DOHH2 (cell line): ENCODE measurements at regions not wholly inside any gene's neighbourhood (a gene's known extent, or its start where the extent isn't known, plus 50 kb on each side); places are given as distances from the start of the nearest gene placed in this dataset.

Experiments used
- H3F3A ChIP-seq: fragments of 200-600 bp; sonication (generic), shearing (Covaris generic); 2 replicates; pipeline ENCODE4 v1.6.0; 2016; ENCODE audit warnings: antibody characterized with exemption, mild to moderate bottlenecking; ENCODE audit not compliant: control insufficient read depth, insufficient read depth
- H3K27ac ChIP-seq: fragments of 200-600 bp; sonication (generic); 2 replicates; pipeline ENCODE4 v1.5.1; 2014; ENCODE audit warnings: low read depth, mild to moderate bottlenecking, low read length, moderate library complexity
- H3K27me3 ChIP-seq: fragments of 200-600 bp; sonication (generic); 2 replicates; pipeline ENCODE4 v1.6.1; 2014; ENCODE audit warnings: mild to moderate bottlenecking, low read length, mixed read lengths; ENCODE audit not compliant: control insufficient read depth
- H3K36me3 ChIP-seq: fragments of 200-600 bp; sonication (generic); 2 replicates; pipeline ENCODE4 v1.6.1; 2014; ENCODE audit warnings: mild to moderate bottlenecking, low read length, moderate library complexity, mixed read lengths; ENCODE audit not compliant: control insufficient read depth
- H3K4me1 ChIP-seq: fragments of 200-600 bp; sonication (generic); 2 replicates; pipeline ENCODE4 v1.6.1; 2014; ENCODE audit warnings: mild to moderate bottlenecking, low read length, mixed read lengths; ENCODE audit not compliant: control insufficient read depth
- H3K4me2 ChIP-seq: fragments of 200-600 bp; sonication (generic); 2 replicates; pipeline ENCODE4 v1.6.0; 2014; ENCODE audit warnings: mild to moderate bottlenecking, low read length, moderate library complexity
- H3K4me3 ChIP-seq: fragments of 200-600 bp; sonication (generic); 2 replicates; pipeline ENCODE4 v1.5.1; 2014; ENCODE audit warnings: mild to moderate bottlenecking, low read length, mixed read lengths
- H3K79me2 ChIP-seq: fragments of 200-600 bp; sonication (generic); 2 replicates; pipeline ENCODE4 v1.6.1; 2014; ENCODE audit warnings: mild to moderate bottlenecking, low read length, mixed read lengths; ENCODE audit not compliant: control insufficient read depth
- H3K9me2 ChIP-seq: fragments of 200-600 bp; sonication (generic); replicated peaks from 2 replicates; pipeline ENCODE4 v1.6.1; 2014; ENCODE audit warnings: mild to moderate bottlenecking, low read length, mixed read lengths; ENCODE audit not compliant: control insufficient read depth
- H3K9me3 ChIP-seq: fragments of 200-600 bp; sonication (generic); 2 replicates; pipeline ENCODE4 v1.6.1; 2014; ENCODE audit warnings: antibody characterized with exemption, low read length, mixed read lengths; ENCODE audit not compliant: control insufficient read depth, insufficient read depth
- H4K20me1 ChIP-seq: fragments of 200-600 bp; sonication (generic); 2 replicates; pipeline ENCODE4 v1.6.0; 2014; ENCODE audit warnings: low read depth, mild to moderate bottlenecking, antibody characterized with exemption, low read length, moderate library complexity; ENCODE audit not compliant: control insufficient read depth, insufficient read depth
- EZH2phosphoT487 ChIP-seq: fragments of 200-600 bp; sonication (generic); IDR thresholded peaks from 2 replicates; pipeline ENCODE4 v1.6.1; 2017; ENCODE audit warnings: borderline replicate concordance, mild to moderate bottlenecking, antibody characterized with exemption, low read length, moderate library complexity, mixed read lengths
- TF ChIP-seq, protein P1 (sequence below): fragments of 200-600 bp; sonication (generic); IDR thresholded peaks from one replicate; pipeline ENCODE4 v1.5.1; 2014; ENCODE audit warnings: antibody characterized with exemption, mild to moderate bottlenecking, low read depth, low read length; ENCODE audit not compliant: poor library complexity, severe bottlenecking

DNA sequence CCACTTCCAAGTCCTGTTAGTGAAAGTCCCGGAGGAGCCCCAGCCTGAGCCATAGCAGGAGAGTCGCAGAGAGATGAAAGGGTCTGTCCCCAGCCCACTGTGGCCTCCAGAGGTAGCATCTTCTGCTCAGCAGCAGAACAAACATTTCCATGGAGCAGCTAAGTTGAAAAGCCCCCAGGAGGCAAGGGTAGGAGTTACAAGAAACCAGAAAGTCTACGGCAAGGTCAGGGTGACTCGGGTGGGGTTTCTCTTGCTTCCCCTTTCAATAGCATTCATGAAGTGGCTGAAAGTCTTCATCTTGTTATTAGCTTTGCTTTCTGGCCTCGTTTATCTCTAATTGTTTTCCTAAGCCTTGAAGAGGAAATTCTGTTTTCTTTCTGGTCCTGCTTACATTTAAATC lies 151.2 kb upstream of the DIO3 start:
- H3K9me2 ChIP-seq: no peaks in the 10 kb centered on the region
- no peaks in the 10 kb centered on the region for H3K79me2 ChIP-seq
- H3K4me2 ChIP-seq: peak overlapping the region; percentile 53
- H3K4me3 ChIP-seq: peak overlapping the region; percentile 27
- H3K36me3 ChIP-seq: no peaks in the 10 kb centered on the region
- no peaks in the 10 kb centered on the region for H3K9me3 ChIP-seq
- peak overlapping the region; percentile 58 for H3K27ac ChIP-seq
- no peaks in the 10 kb centered on the region for H3K27me3 ChIP-seq
- H3K4me1 ChIP-seq: peaks cover 28% of the 10 kb centered on the region
- TF ChIP-seq EZH2phosphoT487: no peak
- TF ChIP-seq, protein P1, sequence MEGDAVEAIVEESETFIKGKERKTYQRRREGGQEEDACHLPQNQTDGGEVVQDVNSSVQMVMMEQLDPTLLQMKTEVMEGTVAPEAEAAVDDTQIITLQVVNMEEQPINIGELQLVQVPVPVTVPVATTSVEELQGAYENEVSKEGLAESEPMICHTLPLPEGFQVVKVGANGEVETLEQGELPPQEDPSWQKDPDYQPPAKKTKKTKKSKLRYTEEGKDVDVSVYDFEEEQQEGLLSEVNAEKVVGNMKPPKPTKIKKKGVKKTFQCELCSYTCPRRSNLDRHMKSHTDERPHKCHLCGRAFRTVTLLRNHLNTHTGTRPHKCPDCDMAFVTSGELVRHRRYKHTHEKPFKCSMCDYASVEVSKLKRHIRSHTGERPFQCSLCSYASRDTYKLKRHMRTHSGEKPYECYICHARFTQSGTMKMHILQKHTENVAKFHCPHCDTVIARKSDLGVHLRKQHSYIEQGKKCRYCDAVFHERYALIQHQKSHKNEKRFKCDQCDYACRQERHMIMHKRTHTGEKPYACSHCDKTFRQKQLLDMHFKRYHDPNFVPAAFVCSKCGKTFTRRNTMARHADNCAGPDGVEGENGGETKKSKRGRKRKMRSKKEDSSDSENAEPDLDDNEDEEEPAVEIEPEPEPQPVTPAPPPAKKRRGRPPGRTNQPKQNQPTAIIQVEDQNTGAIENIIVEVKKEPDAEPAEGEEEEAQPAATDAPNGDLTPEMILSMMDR: peak; percentile 29
- H3F3A ChIP-seq: no peaks in the 10 kb centered on the region
- H4K20me1 ChIP-seq: no peaks in the 10 kb centered on the region

DNA sequence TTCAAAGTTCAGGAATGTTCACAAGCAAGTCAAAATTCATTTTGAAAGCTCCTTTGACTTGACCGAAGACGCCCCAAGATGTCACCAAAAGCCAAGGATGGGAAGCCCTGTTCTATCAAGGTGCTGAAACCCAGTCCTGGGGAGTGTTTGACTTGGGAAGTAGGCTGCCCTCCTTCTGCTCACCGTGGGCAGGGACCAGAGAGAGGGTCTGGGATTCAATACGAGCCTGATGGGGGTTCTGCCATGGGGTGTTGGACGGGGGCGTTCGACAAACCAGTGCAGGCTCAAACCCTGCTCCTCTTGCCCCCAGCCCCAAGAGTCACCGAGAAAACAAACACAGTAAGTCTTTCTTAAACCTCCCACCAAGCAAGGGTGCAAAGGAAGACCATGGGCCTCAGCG lies 150.1 kb upstream of the DIO3 start:
- Histone ChIP-seq H3K36me3 (no peaks in the 10 kb centered on the region), H3K4me3 (no peak overlapping the region), H3K27ac (no peak overlapping the region), H3K9me3 (no peaks in the 10 kb centered on the region), H3K4me2 (no peak overlapping the region), H3F3A (no peaks in the 10 kb centered on the region), H3K9me2 (no peaks in the 10 kb centered on the region), H3K79me2 (no peaks in the 10 kb centered on the region), H3K4me1 (peaks cover 20% of the 10 kb centered on the region), H4K20me1 (no peaks in the 10 kb centered on the region), H3K27me3 (no peaks in the 10 kb centered on the region)
- TF ChIP-seq EZH2phosphoT487: no peak
- TF ChIP-seq, protein P1: no peak

DNA sequence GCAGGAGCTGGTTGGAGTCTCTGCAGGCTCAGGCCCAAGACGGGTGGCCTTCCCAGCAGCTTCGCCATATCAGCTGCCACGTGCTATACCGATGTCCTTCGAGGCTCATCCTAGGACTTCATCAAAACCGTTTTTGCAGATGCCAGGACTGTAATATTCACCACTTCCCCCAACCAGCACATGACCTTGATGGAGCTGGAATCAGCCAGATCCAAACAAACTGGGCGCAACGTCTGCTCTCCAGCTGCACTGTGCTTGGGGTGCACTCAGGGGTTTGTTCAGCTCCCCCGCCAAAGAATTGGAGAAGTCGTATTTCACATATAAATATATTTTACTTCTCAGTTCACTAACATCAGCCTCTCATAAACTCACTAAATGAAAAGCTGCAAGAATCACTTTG lies 149.5 kb upstream of the DIO3 start:
- no peaks in the 10 kb centered on the region for H3F3A ChIP-seq
- H4K20me1 ChIP-seq: no peaks in the 10 kb centered on the region
- H3K4me2 ChIP-seq: no peak overlapping the region
- TF ChIP-seq, protein P1: no peak
- no peak for TF ChIP-seq EZH2phosphoT487
- no peaks in the 10 kb centered on the region for H3K27me3 ChIP-seq
- H3K79me2 ChIP-seq: no peaks in the 10 kb centered on the region
- H3K9me3 ChIP-seq: no peaks in the 10 kb centered on the region
- H3K27ac ChIP-seq: no peak overlapping the region
- no peaks in the 10 kb centered on the region for H3K36me3 ChIP-seq
- H3K9me2 ChIP-seq: no peaks in the 10 kb centered on the region
- H3K4me3 ChIP-seq: no peak overlapping the region
- H3K4me1 ChIP-seq: peaks cover 20% of the 10 kb centered on the region

DNA sequence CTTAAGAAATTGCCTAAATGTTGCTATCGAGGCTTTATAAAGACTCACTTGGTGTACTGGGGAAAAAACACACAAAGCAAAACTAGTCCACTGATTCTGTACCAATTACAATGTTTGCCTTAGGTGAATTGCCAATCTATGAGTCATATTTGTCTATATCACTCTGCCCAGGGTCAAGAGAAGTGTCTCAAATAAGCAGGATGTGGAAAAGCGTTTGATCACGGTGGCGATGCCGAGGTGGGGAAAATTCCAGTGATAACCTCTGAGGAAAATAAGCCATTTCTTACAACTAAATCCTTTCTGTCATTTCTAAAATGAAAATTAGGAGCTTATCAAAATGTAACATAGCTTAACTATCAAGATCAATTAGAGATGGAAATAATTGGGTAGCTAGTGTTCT lies 148.6 kb upstream of the DIO3 start:
- Histone ChIP-seq H3K9me2 (no peaks in the 10 kb centered on the region), H3K4me3 (no peak overlapping the region), H3K9me3 (no peaks in the 10 kb centered on the region), H3F3A (no peaks in the 10 kb centered on the region), H3K27me3 (no peaks in the 10 kb centered on the region), H4K20me1 (no peaks in the 10 kb centered on the region), H3K36me3 (no peaks in the 10 kb centered on the region), H3K4me1 (peaks cover 20% of the 10 kb centered on the region), H3K4me2 (no peak overlapping the region), H3K27ac (no peak overlapping the region), H3K79me2 (no peaks in the 10 kb centered on the region)
- TF ChIP-seq EZH2phosphoT487: no peak
- TF ChIP-seq, protein P1: no peak
